Renal cortex interstitium (tissue), 11 donors: ENCODE measurements at regions not wholly inside any gene's neighbourhood (a gene's known extent, or its start where the extent isn't known, plus 50 kb on each side); places are given as distances from the start of the nearest gene placed in this dataset.

Source experiments
- DNase-seq, 11 donors: peaks; one replicate each; pipeline ENCODE4 v3.0.0-alpha.2; 2013; ENCODE audit warnings: low read depth in 9 of 11, low spot score in 4 of 11; ENCODE audit errors: extremely low read depth in 1 of 11

DNA sequence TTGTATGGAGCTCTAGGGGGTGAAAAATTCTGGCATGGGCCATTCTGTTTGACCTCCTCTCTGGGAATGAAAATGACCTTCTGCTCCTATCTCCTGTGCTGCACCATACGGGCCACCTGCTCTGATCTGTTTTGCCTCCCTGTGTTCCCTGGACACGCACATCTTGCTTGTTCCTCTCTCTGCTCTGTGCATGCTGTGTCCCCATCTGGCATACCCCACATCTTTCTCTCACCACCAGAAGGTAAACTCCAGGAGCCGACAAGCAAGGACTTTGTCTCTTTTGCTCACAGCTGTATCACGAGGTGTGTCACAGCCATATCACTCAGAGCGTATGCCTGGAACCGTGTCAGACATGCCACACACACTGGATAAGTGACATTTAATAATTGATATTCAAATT, 208.4 kb upstream of the DTNBP1 start:
- no peak for DNase-seq

DNA sequence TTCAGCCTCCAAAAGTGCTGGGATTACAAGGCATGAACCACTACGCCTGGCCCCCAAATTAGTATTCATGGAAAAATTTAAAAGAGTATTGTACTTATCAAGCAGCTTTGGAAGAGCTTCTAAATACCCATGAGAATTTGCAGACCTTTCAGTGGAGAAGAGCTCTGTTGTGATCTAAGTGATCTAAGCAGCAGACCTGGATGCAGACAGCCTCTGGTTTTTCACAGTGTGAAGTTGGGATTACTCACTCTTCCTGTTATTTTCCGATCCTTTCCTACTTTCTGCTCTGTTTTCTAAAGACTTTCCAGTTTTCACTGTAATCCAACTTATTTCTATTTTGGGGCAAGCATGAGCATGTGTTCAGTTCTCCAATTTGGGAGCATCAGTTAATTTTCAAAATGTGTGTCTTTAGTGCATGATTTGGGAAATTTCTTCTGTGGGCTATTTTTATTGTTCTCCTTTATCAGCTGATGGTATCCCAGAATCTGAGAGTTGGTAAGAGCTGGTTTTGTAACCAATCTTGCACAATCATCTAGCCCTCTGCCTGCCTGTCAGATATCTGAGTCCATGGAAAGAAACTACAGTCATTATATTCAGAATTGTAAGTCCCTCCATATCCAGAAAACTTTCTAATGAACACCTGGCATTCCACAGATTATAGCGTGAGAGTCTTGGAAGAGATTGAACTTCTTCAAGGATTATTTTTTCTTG, 207.7 kb upstream of the DTNBP1 start:
- no peak for DNase-seq

DNA sequence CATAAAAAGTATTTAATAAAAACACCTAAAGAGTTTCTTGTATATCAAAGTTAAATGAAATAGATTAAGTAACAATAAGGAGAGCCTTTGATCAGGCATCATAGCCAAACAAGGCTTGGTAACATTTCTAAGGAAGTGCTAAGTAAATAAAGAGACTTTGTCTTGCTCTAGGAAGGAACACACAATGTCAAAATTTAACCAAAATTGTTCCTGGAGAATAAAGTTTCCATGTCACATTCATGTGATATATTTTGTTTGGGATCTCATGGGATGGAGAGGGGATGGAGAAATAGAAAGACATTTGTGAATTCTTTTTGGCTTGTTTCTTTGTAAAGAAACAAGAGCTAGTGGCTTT, 201.9 kb upstream of the DTNBP1 start:
- DNase-seq = no peak

- DNase-seq = no peak
Observed at GRCh38 chr6:15864038-15864707, 201.3 kb upstream of the DTNBP1 start.

DNA sequence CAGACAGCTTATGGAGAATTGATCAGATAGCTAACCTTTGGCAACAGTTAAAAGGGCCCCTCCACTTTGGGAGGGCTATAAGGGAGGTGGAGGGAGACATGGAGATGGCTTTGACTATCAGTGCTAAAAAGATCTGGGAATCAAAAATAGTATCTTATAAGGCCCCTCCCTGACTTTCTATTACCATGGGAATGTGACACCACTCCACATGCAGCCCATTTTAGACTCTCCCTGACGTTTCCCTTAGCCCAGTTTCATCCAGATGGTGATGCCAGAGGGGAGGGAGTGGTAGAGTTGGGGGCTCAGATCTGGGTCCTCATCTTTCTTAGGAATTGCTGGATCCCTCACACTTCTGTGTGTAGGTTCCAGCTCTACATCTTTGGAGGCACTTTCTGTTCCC, 200.0 kb upstream of the DTNBP1 start:
- DNase-seq = no peak

DNA sequence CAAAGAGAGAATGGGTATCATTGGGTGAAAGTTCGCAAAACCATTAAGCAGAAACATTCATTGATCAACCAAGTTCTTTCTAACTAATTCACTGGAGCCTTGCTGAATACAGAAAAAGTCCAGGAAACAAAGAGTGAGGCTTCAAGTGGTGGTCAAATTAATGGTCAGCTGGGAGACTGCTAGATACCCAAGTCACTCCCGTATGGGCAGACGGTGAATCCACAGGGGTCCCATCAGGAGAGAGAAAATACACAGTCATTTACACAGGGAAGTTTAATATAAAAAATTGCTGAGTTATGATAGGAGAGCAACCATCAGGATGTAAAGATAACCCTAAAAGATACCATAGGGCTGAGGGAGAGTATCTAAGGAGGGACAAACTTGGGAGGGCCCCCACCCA, 198.7 kb upstream of the DTNBP1 start:
- DNase-seq = no peak

- DNase-seq = no peak
Observed at GRCh38 chr6:15854826-15855710, 192.2 kb upstream of the DTNBP1 start.

- no peak for DNase-seq
Observed at GRCh38 chr6:15854378-15854777, 191.6 kb upstream of the DTNBP1 start.

DNA sequence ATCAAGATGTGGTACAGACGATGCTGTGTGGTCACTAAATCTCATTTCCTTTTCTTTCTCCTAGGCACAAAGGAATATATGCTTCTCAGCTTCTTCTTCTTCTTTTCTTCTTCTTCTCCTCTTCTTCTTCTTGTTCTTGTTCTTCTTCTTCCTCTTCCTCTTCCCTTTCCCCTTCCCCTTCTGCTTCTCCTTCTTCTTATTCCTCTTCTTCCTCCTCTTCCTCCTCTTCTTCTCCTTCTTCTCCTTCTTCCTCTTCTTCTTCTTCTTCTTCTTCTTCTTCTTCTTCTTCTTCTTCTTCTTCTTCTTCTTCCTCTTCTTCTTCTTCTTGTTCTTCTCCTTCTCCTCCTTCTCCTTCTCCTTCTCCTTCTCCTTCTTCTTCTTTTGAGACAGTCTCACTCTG, 190.4 kb upstream of the DTNBP1 start:
- DNase-seq = no peak

DNA sequence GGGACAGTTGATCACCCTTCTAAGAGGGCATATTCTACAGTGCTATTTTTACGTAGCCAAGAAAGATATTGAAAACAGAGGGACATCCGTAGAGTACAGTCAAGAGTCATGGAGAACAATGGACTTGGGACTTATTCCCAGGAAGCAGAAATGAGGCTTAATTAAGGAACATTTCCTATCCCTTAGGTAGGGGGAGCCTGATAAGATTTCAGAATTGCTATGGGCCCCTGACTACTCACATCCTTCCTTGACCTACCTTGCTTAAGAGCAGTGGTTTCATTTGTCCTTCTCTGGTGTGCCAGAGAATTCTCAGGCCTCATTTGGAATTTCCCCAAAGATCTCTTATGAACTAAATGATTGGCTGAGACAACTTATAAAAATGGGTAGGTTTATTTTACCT, 189.5 kb upstream of the DTNBP1 start:
- DNase-seq = no peak

- no peak for DNase-seq
Observed at GRCh38 chr6:15849395-15849794, 186.6 kb upstream of the DTNBP1 start.

GRCh38 chr6:15845492-15845891, 182.7 kb upstream of the DTNBP1 start:
- DNase-seq = peak in 7 of 11 donors; percentile 8 to 55 (median 20)

- DNase-seq = no peak
Observed at GRCh38 chr6:15843764-15844163, 180.9 kb upstream of the DTNBP1 start.

GRCh38 chr6:15843226-15843625, 180.4 kb upstream of the DTNBP1 start:
- no peak for DNase-seq

DNA sequence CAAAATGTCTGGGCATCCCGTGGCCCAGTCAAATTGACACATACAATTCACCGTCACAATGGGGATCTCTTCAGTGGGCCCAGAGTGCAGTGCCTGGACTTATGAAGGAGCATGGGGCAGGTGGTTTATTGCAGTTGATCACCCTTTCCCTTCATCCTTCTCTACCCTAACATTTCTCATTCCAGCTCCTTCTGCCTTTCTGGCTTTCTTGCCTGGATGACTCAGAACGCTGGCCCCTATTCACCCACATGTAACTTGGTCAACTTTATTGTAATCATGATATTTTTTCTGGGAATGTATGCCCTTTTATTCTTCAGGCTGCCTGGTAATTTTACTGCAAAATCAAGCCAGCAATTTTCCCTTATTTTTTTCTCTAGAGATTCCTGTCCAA, 179.9 kb upstream of the DTNBP1 start:
- DNase-seq = no peak

DNA sequence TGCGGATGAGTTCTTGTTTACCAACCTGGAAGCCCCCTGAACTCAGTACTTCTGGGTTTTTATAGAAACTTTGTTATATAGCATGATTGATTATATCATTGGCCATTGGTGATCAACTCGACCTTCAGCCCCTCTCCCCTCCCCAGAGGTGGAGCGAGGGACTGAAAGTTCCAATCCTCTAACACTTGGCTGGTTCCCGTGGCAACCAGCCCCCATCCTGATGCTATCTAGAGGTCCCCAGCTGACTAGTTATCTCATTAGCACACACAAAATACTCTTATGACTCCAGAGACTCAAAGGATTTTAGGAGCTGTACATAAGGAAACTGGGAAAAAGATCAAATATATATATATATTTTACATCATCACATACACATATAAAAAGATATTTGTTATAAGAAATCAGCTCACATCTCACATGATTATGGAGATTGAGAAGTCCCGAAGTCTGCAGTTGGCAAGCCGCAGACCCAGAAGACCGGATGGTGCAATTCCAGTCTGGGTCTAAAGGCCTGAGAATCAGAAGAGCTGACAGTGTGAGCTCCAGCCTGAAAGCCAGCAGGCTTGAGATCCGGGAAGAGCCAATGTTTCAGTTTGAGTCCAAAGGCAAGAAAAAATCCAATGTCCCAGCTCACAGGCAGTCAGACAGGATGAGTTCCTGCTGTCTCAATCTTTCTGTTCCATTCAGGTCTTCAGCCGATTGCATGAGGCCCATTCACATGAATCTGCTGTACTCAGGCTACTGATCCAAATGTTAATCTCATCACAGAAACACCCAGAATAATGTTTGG, 179.3 kb upstream of the DTNBP1 start:
- DNase-seq = no peak

GRCh38 chr6:15839969-15840541, 177.2 kb upstream of the DTNBP1 start:
- DNase-seq = no peak

DNA sequence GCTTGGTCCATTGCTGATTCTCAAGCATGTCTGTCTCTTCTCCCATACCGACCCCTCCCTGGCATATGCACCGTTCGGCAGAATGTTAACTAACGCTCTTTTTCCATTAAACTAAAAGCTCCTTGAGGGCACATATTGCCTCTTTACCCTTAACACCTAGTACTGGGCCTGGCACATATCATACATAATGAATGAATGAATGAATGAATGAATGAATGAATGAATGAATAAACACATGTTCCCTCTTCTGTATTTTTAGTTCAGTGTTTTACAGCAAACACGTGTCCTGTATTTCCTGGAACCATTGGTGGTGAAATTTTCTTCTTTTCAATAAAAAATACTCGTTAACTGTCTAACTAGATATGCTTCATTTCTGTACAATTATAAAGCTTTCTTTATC, 174.4 kb upstream of the DTNBP1 start:
- DNase-seq = no peak

- DNase-seq = no peak
Observed at GRCh38 chr6:15832841-15833240, 170.0 kb upstream of the DTNBP1 start.
